Lower leg skin (tissue), 3 donors: ENCODE measurements at regions not wholly inside any gene's neighbourhood (a gene's known extent, or its start where the extent isn't known, plus 50 kb on each side); places are given as distances from the start of the nearest gene placed in this dataset.

Source experiments
- POLR2A ChIP-seq, 2 donors: fragments of 450-650 bp; IDR thresholded peaks; one replicate each; pipeline ENCODE4 v1.6.1; 2016 to 2017; ENCODE audit warnings: antibody characterized with exemption in 2 of 2, mild to moderate bottlenecking in 1 of 2, moderate library complexity in 1 of 2
- TF ChIP-seq, protein P1 (sequence below), 3 donors: fragments of 450-650 bp; IDR thresholded peaks; one replicate each; pipeline ENCODE4 v1.5.1; 2016; ENCODE audit warnings: antibody characterized with exemption in 3 of 3, mild to moderate bottlenecking in 3 of 3, moderate library complexity in 2 of 3

DNA sequence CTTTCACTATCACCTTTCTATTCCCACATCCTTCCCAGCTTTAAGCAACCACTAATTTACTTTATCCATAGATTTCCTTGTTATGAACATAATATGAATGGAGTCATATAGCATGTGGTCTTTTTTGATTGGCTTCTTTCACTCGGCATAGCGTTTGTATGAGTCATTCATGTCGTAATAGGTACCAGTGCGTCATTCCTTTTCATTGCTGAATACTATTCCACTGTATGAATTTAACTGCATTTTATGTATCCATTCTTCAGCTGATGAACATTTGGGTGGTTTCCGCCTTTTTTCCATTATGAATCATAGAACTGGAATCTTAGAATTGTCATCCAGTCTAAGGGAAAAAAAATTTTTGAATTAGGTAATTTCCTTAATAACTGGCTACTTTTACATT, 411.3 kb upstream of the AUTS2 start:
- TF ChIP-seq, protein P1, sequence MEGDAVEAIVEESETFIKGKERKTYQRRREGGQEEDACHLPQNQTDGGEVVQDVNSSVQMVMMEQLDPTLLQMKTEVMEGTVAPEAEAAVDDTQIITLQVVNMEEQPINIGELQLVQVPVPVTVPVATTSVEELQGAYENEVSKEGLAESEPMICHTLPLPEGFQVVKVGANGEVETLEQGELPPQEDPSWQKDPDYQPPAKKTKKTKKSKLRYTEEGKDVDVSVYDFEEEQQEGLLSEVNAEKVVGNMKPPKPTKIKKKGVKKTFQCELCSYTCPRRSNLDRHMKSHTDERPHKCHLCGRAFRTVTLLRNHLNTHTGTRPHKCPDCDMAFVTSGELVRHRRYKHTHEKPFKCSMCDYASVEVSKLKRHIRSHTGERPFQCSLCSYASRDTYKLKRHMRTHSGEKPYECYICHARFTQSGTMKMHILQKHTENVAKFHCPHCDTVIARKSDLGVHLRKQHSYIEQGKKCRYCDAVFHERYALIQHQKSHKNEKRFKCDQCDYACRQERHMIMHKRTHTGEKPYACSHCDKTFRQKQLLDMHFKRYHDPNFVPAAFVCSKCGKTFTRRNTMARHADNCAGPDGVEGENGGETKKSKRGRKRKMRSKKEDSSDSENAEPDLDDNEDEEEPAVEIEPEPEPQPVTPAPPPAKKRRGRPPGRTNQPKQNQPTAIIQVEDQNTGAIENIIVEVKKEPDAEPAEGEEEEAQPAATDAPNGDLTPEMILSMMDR (IDR thresholded peaks at IDR 0.05), result no peak
- no peak for TF ChIP-seq POLR2A (IDR thresholded peaks at IDR 0.05)
